ENCODE measurements at regions not wholly inside any gene's neighbourhood (a gene's known extent, or its start where the extent isn't known, plus 50 kb on each side); places are given as distances from the start of the nearest gene placed in this dataset.
"Not testable (repeated sequence)": the region's sequence is repeated elsewhere in the genome, so short reads cannot be mapped to it uniquely, and the experiment has no call there.

- no peak for DNase-seq (ENCODE audit: extremely low read depth, low read depth, low spot score)
Measured at GRCh38 chr6:90463359-90463758, 123.5 kb downstream of the MAP3K7 start.

GRCh38 chr6:90462102-90462501 lies 124.8 kb downstream of the MAP3K7 start:
- DNase-seq (ENCODE audit: extremely low read depth, low read depth, low spot score), result no peak

- DNase-seq (ENCODE audit: extremely low read depth, low read depth, low spot score), result no peak
Measured at GRCh38 chr6:90461383-90461782, 125.5 kb downstream of the MAP3K7 start.

GRCh38 chr6:90460051-90460450 lies 126.8 kb downstream of the MAP3K7 start:
- no peak for DNase-seq (ENCODE audit: extremely low read depth, low read depth, low spot score)

GRCh38 chr6:90459225-90459758 lies 127.6 kb downstream of the MAP3K7 start:
- DNase-seq (ENCODE audit: extremely low read depth, low read depth, low spot score), result no peak

- DNase-seq (ENCODE audit: extremely low read depth, low read depth, low spot score), result no peak
Measured at GRCh38 chr6:90458353-90459224, 128.3 kb downstream of the MAP3K7 start.

- no peak for DNase-seq (ENCODE audit: extremely low read depth, low read depth, low spot score)
Measured at GRCh38 chr6:90457867-90458259, 129.0 kb downstream of the MAP3K7 start.

GRCh38 chr6:90456997-90457866 lies 129.6 kb downstream of the MAP3K7 start:
- not testable (repeated sequence) for DNase-seq (ENCODE audit: extremely low read depth, low read depth, low spot score)

GRCh38 chr6:90456001-90456400 lies 130.9 kb downstream of the MAP3K7 start:
- no peak for DNase-seq (ENCODE audit: extremely low read depth, low read depth, low spot score)

- no peak for DNase-seq (ENCODE audit: extremely low read depth, low read depth, low spot score)
Measured at GRCh38 chr6:90454836-90455427, 131.9 kb downstream of the MAP3K7 start.

- no peak for DNase-seq (ENCODE audit: extremely low read depth, low read depth, low spot score)
Measured at GRCh38 chr6:90450268-90450953, 136.5 kb downstream of the MAP3K7 start.

- DNase-seq (ENCODE audit: extremely low read depth, low read depth, low spot score), result no peak
Measured at GRCh38 chr6:90449311-90449710, 137.6 kb downstream of the MAP3K7 start.

GRCh38 chr6:90448836-90449235 lies 138.0 kb downstream of the MAP3K7 start:
- DNase-seq (ENCODE audit: extremely low read depth, low read depth, low spot score), result no peak

GRCh38 chr6:90446164-90446563 lies 140.7 kb downstream of the MAP3K7 start:
- DNase-seq (ENCODE audit: extremely low read depth, low read depth, low spot score), result peak; percentile 7

- no peak for DNase-seq (ENCODE audit: extremely low read depth, low read depth, low spot score)
Measured at GRCh38 chr6:90445533-90446108, 141.3 kb downstream of the MAP3K7 start.

- no peak for DNase-seq (ENCODE audit: extremely low read depth, low read depth, low spot score)
Measured at GRCh38 chr6:90444160-90444714, 142.6 kb downstream of the MAP3K7 start.

- DNase-seq (ENCODE audit: extremely low read depth, low read depth, low spot score), result no peak
Measured at GRCh38 chr6:90442366-90442765, 144.5 kb downstream of the MAP3K7 start.

- DNase-seq (ENCODE audit: extremely low read depth, low read depth, low spot score), result no peak
Measured at GRCh38 chr6:90440586-90441283, 144.1 kb upstream of the BACH2 start.

- DNase-seq (ENCODE audit: extremely low read depth, low read depth, low spot score), result no peak
Measured at GRCh38 chr6:90439586-90439985, 142.9 kb upstream of the BACH2 start.
